Activated T-cell treated with anti-CD3 and anti-CD28 coated beads, Interleukin-2, amount 50 U/mL, for 4 hours (primary cell): ENCODE measurements at regions not wholly inside any gene's neighbourhood (a gene's known extent, or its start where the extent isn't known, plus 50 kb on each side); places are given as distances from the start of the nearest gene placed in this dataset.

Experiments used
- ATAC-seq, 2 donors: fragments of 200-7000 bp; cut with Tn5 transposase; one replicate each; pipeline ENCODE4 v1.10.0; 2021
- DNase-seq: peaks from one replicate; pipeline ENCODE4 v3.0.0-alpha.2; 2020
- H3K27me3 Mint-ChIP-seq: one replicate; pipeline ENCODE4 v1.8.0; 2021; ENCODE audit warnings: low read depth, mixed read lengths
- H3K36me3 Mint-ChIP-seq: one replicate; pipeline ENCODE4 v1.8.0; 2022; ENCODE audit warnings: mixed read lengths; ENCODE audit not compliant: insufficient read depth
- H3K4me1 Mint-ChIP-seq: one replicate; pipeline ENCODE4 v1.8.0; 2021; ENCODE audit warnings: low read depth, mixed read lengths
- H3K4me3 Mint-ChIP-seq: one replicate; pipeline ENCODE4 v1.8.0; 2021; ENCODE audit warnings: mild to moderate bottlenecking, moderate library complexity, mixed read lengths
- H3K9me3 Mint-ChIP-seq: one replicate; pipeline ENCODE4 v1.8.0; 2021; ENCODE audit warnings: mixed read lengths

DNA sequence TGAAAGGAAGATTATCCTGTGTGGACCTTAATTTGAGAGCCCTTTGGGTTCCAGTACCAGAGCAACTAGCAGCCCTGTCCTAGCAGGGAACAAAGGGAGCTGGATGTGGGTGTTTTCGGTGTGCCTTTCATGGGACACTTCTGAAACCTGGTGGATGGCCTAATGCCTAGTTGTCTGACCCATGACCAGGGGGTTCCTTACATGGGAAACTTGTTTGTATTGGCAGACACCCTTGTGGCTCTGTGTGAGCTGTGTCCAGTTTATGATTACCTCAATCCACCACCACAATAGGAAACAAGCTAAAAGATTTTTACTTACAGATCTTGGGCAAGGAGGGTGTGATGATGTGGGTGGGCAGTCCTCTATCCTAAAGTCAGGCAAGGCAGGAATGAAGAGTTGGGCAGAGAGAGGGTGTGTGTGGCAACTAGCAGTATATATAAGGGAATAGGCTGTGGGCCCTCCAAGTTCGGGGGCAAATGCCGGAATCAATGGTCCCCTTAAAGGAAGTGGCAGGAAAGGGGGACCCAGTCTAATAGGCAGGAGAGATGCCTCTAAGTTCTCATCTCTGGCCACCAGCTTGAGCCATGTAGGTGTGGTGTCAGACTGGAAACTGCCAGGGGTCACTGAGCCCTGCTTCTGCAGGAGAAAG lies 264.6 kb downstream of the QKI start:
- no peaks in the 10 kb centered on the region for H3K36me3 Mint-ChIP-seq
- no peaks in the 10 kb centered on the region for H3K4me1 Mint-ChIP-seq
- peaks cover 7% of the 10 kb centered on the region for H3K9me3 Mint-ChIP-seq
- DNase-seq: no peak
- no peaks in the 10 kb centered on the region for H3K27me3 Mint-ChIP-seq
- no peak overlapping the region for H3K4me3 Mint-ChIP-seq
- no peak for ATAC-seq

DNA sequence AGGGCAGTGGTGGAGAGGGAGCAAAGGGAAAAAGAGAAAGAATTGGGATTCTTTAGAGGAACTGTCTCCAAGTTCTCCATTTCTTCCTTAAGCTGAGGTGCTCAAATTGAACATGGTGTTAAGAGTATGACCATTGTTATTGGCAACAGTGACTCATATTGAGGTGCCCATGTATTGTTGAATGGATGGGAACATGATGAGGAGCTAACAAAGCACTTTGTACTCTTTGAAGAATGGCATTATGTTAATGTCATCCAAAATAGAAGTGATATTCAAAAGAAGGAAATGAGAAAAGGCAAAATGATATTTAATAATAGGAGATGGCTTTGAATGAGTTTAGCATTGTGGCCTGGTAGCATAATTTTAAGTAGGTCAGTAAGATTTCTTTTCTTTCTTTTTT lies 261.1 kb downstream of the QKI start:
- no peaks in the 10 kb centered on the region for H3K27me3 Mint-ChIP-seq
- H3K36me3 Mint-ChIP-seq: no peaks in the 10 kb centered on the region
- H3K9me3 Mint-ChIP-seq: no peaks in the 10 kb centered on the region
- DNase-seq (no peak), ATAC-seq (no peak)
- H3K4me3 Mint-ChIP-seq: no peak overlapping the region
- H3K4me1 Mint-ChIP-seq: no peaks in the 10 kb centered on the region

DNA sequence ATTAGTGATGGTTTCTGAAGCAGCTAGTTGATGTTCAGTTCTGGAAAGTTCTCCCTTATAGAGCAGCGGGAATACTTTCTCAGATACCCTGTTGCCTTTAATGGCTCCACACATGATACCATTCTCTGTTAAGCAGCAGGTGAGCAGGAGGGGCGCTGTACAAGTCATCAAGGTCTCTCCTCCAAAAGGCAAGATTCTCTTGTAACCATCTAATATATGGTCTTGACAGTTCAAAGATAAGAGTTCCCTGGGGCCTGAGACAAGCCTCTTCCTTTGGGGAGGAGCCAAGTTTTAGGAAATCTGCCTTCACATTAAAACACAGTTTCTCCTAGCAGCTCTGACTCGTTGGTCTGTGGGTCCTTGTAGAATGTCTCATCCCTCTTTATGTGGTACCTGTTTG lies 258.2 kb downstream of the QKI start:
- no peak overlapping the region for H3K4me3 Mint-ChIP-seq
- DNase-seq: no peak

DNA sequence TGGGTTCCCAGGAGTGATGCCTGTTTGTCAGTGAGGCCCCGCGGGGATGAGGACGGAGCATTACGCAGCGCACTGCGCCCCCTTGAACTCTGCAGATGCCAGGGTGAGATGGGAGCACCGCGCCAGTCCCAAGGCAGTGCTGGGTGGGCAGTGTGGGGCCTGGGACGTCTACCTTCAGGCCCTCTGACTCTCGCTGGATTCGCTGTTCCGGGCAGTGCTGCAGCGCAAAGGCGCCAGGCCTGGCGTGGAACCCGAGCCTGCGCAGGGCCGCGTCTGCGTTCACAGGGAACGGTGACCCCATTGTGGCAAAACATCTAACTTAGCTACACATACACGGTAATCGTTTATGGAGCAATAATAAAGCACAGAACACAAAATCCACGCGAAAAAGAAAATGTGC lies 257.3 kb downstream of the QKI start:
- H3K4me3 Mint-ChIP-seq: no peak overlapping the region
- DNase-seq (no peak), ATAC-seq (no peak)

More for the DNA sequence above, 258.2 kb downstream of the QKI start:
- Mint-ChIP-seq H3K4me1 (peaks cover 4% of the 10 kb centered on the region), H3K36me3 (no peaks in the 10 kb centered on the region), H3K27me3 (no peaks in the 10 kb centered on the region), H3K9me3 (no peaks in the 10 kb centered on the region)
- no peak for ATAC-seq

DNA sequence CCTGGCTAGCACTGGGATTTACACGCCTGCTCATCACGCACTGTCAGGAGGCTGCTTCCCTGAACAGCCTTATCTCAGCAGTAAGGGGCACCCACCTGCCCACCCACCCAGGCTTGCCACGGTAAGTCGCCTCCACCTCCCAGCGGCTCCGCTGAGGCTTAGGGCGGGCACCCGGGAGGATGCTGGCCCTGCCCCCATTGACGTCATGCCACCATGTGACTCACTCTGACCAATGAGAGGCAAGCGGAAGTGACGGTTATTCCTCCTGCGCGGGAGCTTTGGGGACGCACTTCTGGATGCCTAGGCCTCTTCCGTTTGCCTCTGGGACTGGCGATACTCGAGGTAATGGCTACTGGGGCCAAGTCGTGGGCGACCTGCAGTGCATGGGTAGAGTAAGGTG lies 256.8 kb downstream of the QKI start:
- Mint-ChIP-seq H3K9me3 (no peaks in the 10 kb centered on the region), H3K4me3 (no peak overlapping the region), H3K27me3 (no peaks in the 10 kb centered on the region), H3K36me3 (no peaks in the 10 kb centered on the region), H3K4me1 (peaks cover 11% of the 10 kb centered on the region)
- DNase-seq (no peak), ATAC-seq (no peak)

More for the DNA sequence above, 257.3 kb downstream of the QKI start:
- peaks cover 11% of the 10 kb centered on the region for H3K4me1 Mint-ChIP-seq
- no peaks in the 10 kb centered on the region for H3K27me3 Mint-ChIP-seq
- no peaks in the 10 kb centered on the region for H3K36me3 Mint-ChIP-seq
- H3K9me3 Mint-ChIP-seq: no peaks in the 10 kb centered on the region

DNA sequence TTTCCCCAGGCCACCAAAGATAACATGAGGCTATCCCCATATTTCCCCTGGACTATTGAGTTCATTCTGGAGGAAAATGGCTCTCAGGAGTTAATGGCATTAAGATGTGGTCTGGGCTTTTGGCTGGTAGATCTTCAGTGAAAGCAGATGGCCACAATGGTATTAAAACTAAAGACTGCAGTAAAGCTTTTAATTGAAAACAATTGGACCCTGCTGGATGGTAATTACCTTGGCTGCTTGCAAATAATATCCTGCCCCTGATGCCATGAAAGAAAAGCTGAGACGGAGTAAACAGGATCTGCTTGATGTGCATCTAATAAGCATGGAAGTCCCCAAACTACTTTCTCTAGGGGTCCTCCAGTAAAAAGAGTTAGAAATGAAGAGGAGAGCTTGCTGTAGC lies 255.8 kb downstream of the QKI start:
- H3K36me3 Mint-ChIP-seq: no peaks in the 10 kb centered on the region
- H3K27me3 Mint-ChIP-seq: no peaks in the 10 kb centered on the region
- no peak for DNase-seq
- H3K4me1 Mint-ChIP-seq: peaks cover 11% of the 10 kb centered on the region
- no peak overlapping the region for H3K4me3 Mint-ChIP-seq
- H3K9me3 Mint-ChIP-seq: no peaks in the 10 kb centered on the region
- no peak for ATAC-seq

DNA sequence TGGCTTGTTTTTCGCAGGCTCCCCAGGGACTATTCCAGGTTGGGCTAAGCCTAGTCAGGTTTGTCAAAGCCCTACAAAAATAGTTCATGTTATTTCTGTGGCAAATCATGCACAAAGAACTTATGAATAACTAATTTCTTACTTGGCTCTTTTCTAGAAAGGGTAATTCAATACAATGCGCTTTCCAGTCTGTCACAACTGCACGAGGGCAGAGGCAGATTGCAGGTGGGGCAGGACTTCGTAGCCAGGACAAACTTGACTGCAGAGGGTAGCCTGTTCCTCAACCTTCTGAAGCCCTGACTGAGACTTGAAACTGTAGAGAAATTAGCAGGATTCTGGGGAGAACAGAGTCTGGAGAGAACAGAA lies 253.5 kb downstream of the QKI start:
- no peaks in the 10 kb centered on the region for H3K36me3 Mint-ChIP-seq
- H3K9me3 Mint-ChIP-seq: no peaks in the 10 kb centered on the region
- ATAC-seq (no peak), DNase-seq (no peak)
- H3K27me3 Mint-ChIP-seq: peaks cover 3% of the 10 kb centered on the region
- no peak overlapping the region for H3K4me3 Mint-ChIP-seq
- H3K4me1 Mint-ChIP-seq: peaks cover 11% of the 10 kb centered on the region

DNA sequence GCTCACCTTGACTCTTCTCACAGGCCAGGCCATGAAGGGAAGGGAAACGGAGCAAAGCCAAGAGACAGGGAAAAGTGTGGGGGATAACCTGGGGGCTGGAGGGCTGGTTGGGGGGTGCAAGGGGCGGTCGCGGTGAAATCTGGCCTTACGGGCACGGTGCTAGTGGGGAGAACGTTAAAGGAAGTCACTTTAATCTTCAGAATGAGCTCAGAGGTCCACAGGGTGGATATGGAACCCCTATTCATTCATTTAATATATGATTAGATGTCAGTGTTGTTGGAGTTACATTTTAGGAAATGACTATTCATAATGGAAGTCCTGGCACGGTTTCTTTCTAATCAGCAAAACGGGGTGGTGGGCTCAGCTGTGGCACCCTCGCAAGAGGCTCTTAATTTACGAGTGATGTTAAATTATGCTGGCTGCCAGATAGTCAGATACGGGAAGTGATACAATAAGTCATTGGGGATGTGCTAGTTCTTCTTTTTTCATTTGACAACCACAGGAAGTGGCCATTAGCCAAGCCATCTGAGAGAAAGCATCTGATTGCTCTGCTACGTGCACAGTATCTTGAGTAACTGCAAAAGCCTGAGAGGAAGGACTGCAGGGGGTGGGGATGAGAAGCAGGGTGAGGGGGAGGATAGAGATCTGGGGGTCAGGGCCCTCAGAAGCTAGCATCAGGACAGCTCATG lies 253.0 kb downstream of the QKI start:
- DNase-seq (no peak), ATAC-seq (peak; percentile 18 to 21)
- Mint-ChIP-seq H3K27me3 (peaks cover 3% of the 10 kb centered on the region), H3K4me1 (peaks cover 11% of the 10 kb centered on the region), H3K36me3 (no peaks in the 10 kb centered on the region), H3K4me3 (peak overlapping the region; percentile 48), H3K9me3 (no peaks in the 10 kb centered on the region)

DNA sequence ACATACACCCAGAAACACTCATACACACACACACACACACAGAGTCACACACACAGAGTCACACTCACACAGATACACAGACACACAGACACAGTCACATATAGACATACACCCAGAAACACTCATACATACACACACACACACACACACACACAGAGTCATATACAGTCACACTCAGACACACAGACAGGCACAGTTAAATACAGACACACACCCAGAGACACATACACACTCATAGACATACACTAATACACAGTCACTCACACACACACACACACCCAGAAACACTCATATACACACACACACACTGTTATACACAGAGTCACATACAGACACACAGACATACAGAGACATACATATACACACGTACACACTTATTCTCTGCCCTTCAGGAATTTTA lies 250.9 kb downstream of the QKI start:
- ATAC-seq (no peak), DNase-seq (no peak)
- peaks cover 14% of the 10 kb centered on the region for H3K4me1 Mint-ChIP-seq

DNA sequence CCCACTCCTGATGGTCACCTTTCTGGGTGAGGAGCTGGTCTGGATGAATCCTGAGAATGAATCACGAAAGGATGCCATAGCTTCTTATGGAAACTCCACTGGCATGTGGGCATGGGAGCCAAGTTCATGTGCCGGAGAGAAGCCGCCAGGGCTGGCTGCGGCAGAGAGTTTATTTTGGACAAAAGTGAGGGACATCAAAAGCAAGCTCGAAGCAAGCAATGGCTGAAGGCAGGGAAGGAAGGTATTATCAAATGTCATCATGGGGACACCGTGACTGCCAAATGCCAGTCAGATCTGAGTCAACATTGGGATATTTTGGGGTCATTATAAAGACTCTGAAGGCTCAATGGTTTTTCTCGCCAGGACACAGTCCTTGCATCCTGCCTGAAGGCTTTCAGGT lies 249.1 kb downstream of the QKI start:
- no peaks in the 10 kb centered on the region for H3K9me3 Mint-ChIP-seq
- no peaks in the 10 kb centered on the region for H3K36me3 Mint-ChIP-seq
- ATAC-seq (no peak), DNase-seq (no peak)
- peaks cover 9% of the 10 kb centered on the region for H3K27me3 Mint-ChIP-seq
- no peak overlapping the region for H3K4me3 Mint-ChIP-seq
- H3K4me1 Mint-ChIP-seq: peaks cover 14% of the 10 kb centered on the region

More for the DNA sequence above, 250.9 kb downstream of the QKI start:
- H3K27me3 Mint-ChIP-seq: peaks cover 9% of the 10 kb centered on the region
- H3K9me3 Mint-ChIP-seq: no peaks in the 10 kb centered on the region
- H3K36me3 Mint-ChIP-seq: no peaks in the 10 kb centered on the region
- H3K4me3 Mint-ChIP-seq: no peak overlapping the region

DNA sequence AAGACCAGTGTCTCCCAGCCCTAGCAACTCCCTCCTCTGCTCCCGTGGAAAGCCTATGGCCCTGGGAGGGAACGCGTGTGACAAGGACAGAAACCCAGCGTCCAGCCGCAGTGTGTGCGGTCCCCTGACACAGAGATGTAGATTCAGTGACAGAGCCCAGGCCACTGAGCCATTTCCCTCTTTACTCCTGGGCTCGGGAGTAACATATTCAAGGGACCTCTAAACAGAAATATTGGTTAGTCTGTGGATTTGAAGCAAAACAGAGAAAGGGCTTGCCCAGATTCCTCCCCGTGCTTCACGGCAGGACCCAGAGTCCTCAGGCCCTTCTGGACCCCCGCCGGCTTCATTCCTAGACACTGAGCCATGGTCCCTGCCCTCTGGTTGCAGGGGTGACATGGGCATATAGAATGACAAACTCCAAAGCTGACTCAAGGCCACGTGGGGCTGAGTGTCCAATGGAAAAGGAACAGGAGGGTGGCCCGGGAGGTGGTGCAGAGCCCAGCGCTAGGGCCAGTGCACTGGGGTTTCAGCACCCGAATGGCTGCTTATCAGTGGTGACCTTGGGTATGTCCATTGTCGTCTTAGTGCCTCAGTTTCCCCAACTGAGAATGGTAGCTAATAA lies 248.2 kb downstream of the QKI start:
- Mint-ChIP-seq H3K4me3 (no peak overlapping the region), H3K36me3 (no peaks in the 10 kb centered on the region), H3K27me3 (peaks cover 10% of the 10 kb centered on the region), H3K9me3 (no peaks in the 10 kb centered on the region), H3K4me1 (peaks cover 10% of the 10 kb centered on the region)
- no peak for DNase-seq
- ATAC-seq: no peak

DNA sequence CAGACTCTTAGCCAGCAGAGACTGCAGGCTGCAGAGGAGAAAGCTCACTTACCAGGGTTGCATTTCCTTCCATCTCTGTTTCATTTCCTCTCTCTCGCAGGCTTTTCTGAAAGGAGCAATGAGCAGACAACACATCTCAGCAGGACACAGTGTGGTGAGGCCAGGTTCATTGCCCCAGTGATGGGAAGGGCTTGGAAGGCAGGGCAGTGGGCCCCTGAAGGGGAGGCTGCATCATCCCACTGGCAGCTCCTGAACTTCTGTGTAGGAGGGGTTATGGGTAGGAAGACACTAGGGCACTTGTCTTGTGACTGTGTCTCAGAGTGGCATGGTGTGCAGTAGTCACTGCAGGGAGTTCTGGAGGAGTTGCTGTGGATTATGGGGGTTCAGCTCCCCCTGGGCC lies 246.8 kb downstream of the QKI start:
- H3K36me3 Mint-ChIP-seq: no peaks in the 10 kb centered on the region
- no peaks in the 10 kb centered on the region for H3K9me3 Mint-ChIP-seq
- H3K4me3 Mint-ChIP-seq: no peak overlapping the region
- ATAC-seq: no peak
- DNase-seq: no peak
- peaks cover 3% of the 10 kb centered on the region for H3K4me1 Mint-ChIP-seq
- peaks cover 10% of the 10 kb centered on the region for H3K27me3 Mint-ChIP-seq

DNA sequence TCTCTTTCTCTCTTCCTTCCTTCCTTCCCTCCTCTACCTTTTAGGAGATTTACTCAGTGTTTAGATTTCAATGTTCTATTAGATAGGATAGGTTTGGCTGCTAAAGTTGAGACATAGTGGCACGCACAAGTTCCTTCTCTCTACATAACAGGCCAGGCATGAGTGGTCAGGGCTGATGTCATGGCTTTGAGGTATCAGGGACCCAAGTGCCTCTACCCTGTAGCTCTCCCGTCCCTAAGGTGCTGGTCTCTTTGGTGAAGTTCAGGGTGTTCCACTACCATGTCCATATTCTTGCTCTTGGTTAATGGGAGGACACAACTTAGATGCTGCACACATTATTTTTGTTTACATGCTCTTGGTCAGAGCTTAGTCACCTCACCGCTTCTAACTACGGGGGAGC lies 245.3 kb downstream of the QKI start:
- no peaks in the 10 kb centered on the region for H3K9me3 Mint-ChIP-seq
- H3K4me3 Mint-ChIP-seq: no peak overlapping the region
- no peak for DNase-seq
- no peak for ATAC-seq
- peaks cover 3% of the 10 kb centered on the region for H3K4me1 Mint-ChIP-seq
- peaks cover 15% of the 10 kb centered on the region for H3K27me3 Mint-ChIP-seq
- no peaks in the 10 kb centered on the region for H3K36me3 Mint-ChIP-seq

DNA sequence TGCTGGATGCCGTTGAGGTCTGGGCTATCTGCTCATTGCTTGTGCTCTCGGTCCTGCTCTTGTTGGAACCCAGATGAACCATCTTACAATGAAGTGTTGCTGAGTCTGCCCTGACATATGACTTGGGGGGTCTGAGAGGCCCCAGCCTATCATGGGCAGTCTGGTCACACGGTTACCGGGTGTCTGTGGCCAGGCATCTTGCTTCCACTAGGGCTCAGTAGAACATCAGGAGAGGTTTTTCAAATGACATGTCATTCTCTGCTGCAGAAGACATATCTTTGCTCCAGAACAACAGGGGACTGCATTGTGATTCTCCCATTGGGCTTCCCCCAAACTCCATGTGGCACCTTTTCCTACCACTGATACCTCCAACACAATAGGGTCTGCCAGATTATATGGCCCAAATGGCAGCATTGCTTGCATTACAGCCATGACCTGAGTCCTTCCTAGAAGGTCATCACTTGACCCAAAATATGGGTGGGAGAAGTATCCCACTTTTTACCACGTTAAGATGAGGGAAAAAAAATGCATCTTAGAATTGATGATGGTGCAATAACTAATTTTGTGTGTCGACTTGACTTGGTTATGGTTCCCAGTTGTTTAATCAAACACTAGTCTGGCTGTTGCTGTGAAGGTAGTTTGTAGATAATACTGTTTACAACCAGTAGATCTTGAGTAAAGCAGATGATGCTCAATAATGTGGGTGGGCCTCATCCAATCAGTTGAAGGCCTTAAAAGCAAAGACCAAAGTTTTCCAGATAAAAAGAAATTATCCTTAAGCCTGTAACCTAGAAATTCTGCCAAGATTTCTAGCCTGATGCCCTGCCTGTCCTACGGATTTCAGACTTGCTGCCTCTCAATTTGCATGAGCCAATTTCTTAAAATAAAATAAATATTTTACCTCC lies 241.0 kb downstream of the QKI start:
- ATAC-seq (no peak), DNase-seq (no peak)
- Mint-ChIP-seq H3K27me3 (peaks cover 11% of the 10 kb centered on the region), H3K4me3 (no peak overlapping the region), H3K36me3 (no peaks in the 10 kb centered on the region), H3K4me1 (no peaks in the 10 kb centered on the region), H3K9me3 (no peaks in the 10 kb centered on the region)
